Psoas muscle (tissue), 7 donors: ENCODE measurements at regions not wholly inside any gene's neighbourhood (a gene's known extent, or its start where the extent isn't known, plus 50 kb on each side); places are given as distances from the start of the nearest gene placed in this dataset.

Source experiments
- ATAC-seq, 4 donors: fragments of 200-7000 bp; cut with Tn5 transposase; one replicate each; pipeline ENCODE4 v1.9.1; 2020; ENCODE audit warnings: moderate library complexity in 3 of 4, mild to moderate bottlenecking in 2 of 4
- DNase-seq, 2 donors: peaks; one replicate each; pipeline ENCODE4 v3.0.0-alpha.2; 2020
- H3K27ac ChIP-seq: fragments of 200-600 bp; one replicate; pipeline ENCODE4 v1.8.0; 2022
- H3K27me3 ChIP-seq, 3 donors: fragments of 200-600 bp in 1 of 3; one replicate each; pipeline versions ENCODE4 v1.6.1 to v1.8.0; 2013 to 2022; ENCODE audit warnings: low read length in 2 of 3, mild to moderate bottlenecking in 2 of 3, moderate library complexity in 1 of 3; ENCODE audit not compliant: insufficient read depth in 3 of 3
- H3K36me3 ChIP-seq, 2 donors: fragments of 200-600 bp in 1 of 2; one replicate each; pipeline versions ENCODE4 v1.6.1 to v1.8.0; 2013 to 2022; ENCODE audit warnings: low read depth in 1 of 2, mild to moderate bottlenecking in 1 of 2, moderate library complexity in 1 of 2; ENCODE audit not compliant: insufficient read depth in 1 of 2
- H3K4me1 ChIP-seq: fragments of 200-600 bp; one replicate; pipeline ENCODE4 v1.8.0; 2022
- H3K4me3 ChIP-seq: fragments of 200-600 bp; one replicate; pipeline ENCODE4 v1.8.0; 2022; ENCODE audit warnings: mild to moderate bottlenecking
- H3K9me3 ChIP-seq: fragments of 200-600 bp; one replicate; pipeline ENCODE4 v1.8.0; 2022
- CTCF ChIP-seq: fragments of 200-600 bp; IDR thresholded peaks from one replicate; pipeline ENCODE4 v1.8.0; 2022; ENCODE audit warnings: antibody characterized with exemption
- WGBS, 3 donors: extraction: QIAGEN DNeasy Blood & Tissue Kit; methylation state at CpG; one replicate each; pipeline versions ENCODE4 v1.1.6 to v1.1.7; 2013; 5-methylcytosine and 5-hydroxymethylcytosine counted together
- intact Hi-C, 2 donors: fragments of 100-400 bp; cut with DNase I; formaldehyde crosslinking; loops; one replicate each; pipeline versions ENCODE4 v1.11.0 to v1.14.2; 2022
- donor health status: healthy with polysubstance abuse.
- donor health status: DM: no; HTN: no; CAD: no; lungs with moderate emphysema.
- donor health status: Bipolar disorder and iron deficiency.
- donor health status: healthy.
- donor health status: DM: yes; HTN: yes; CAD: no.
- donor health status: DM: no; HTN: no; CAD: no.
- donor health status: DM: yes; HTN: yes; CAD: no.

GRCh38 chrX:45773572-45773971 lies 572.9 kb upstream of the DIPK2B start:
- intact Hi-C loops: no loop called here
- TF ChIP-seq CTCF: no peak
- Histone ChIP-seq H3K27ac (no peak overlapping the region), H3K9me3 (no peaks in the 10 kb centered on the region), H3K4me1 (no peaks in the 10 kb centered on the region), H3K27me3 (peaks cover 0 to 47% (median 0%) of the 10 kb centered on the region in 3 donors), H3K4me3 (no peak overlapping the region), H3K36me3 (no peaks in the 10 kb centered on the region)
- WGBS, 3 donors: 73 to 88% (median 85%) methylated on average over 4 of the region's 4 CpGs
- DNase-seq (no peak), ATAC-seq (no peak)

GRCh38 chrX:45771560-45772340 lies 571.1 kb upstream of the DIPK2B start:
- WGBS, 3 donors: 45 to 56% (median 55%) methylated on average over 7 of the region's 7 CpGs
- H3K9me3 ChIP-seq: no peaks in the 10 kb centered on the region
- H3K4me1 ChIP-seq: no peaks in the 10 kb centered on the region
- H3K4me3 ChIP-seq: peak overlapping the region; percentile 6
- no peak for ATAC-seq
- peak overlapping the region; percentile 55 for H3K27ac ChIP-seq
- intact Hi-C loops: no loop called here
- no peaks in the 10 kb centered on the region for H3K36me3 ChIP-seq
- H3K27me3 ChIP-seq: peaks cover 0 to 59% (median 0%) of the 10 kb centered on the region in 3 donors
- no peak for TF ChIP-seq CTCF
- no peak for DNase-seq

- H3K27me3 ChIP-seq: peaks cover 0 to 55% (median 0%) of the 10 kb centered on the region in 3 donors
- H3K4me1 ChIP-seq: no peaks in the 10 kb centered on the region
- no peak for DNase-seq
- TF ChIP-seq CTCF: no peak
- WGBS, 3 donors: 45 to 50% (median 48%) methylated on average over 6 of the region's 6 CpGs
- H3K9me3 ChIP-seq: no peaks in the 10 kb centered on the region
- no peak for ATAC-seq
- intact Hi-C loops: no loop called here
- no peaks in the 10 kb centered on the region for H3K36me3 ChIP-seq
- H3K4me3 ChIP-seq: peak overlapping the region; percentile 46
- H3K27ac ChIP-seq: peak overlapping the region; percentile 41
Measured at GRCh38 chrX:45771114-45771513, 570.4 kb upstream of the DIPK2B start.

- Histone ChIP-seq H3K4me3 (peak overlapping the region; percentile 57), H3K27me3 (peaks cover 0 to 52% (median 0%) of the 10 kb centered on the region in 3 donors), H3K27ac (peak overlapping the region; percentile 41), H3K36me3 (no peaks in the 10 kb centered on the region), H3K9me3 (no peaks in the 10 kb centered on the region), H3K4me1 (no peaks in the 10 kb centered on the region)
- 1 to 33% (median 2%) methylated on average over 15 to 18 of the region's 18 CpGs for WGBS, 3 donors
- intact Hi-C loops: no loop called here
- no peak for TF ChIP-seq CTCF
- ATAC-seq (peak; percentile 57 to 89 (median 81)), DNase-seq (peak; percentile 59 to 77)
Measured at GRCh38 chrX:45769761-45770582, 569.3 kb upstream of the DIPK2B start.
